ENCODE measurements at regions not wholly inside any gene's neighbourhood (a gene's known extent, or its start where the extent isn't known, plus 50 kb on each side); places are given as distances from the start of the nearest gene placed in this dataset.
"Not testable (repeated sequence)": the region's sequence is repeated elsewhere in the genome, so short reads cannot be mapped to it uniquely, and the experiment has no call there.

- no peak for DNase-seq
Observed at GRCh38 chr4:107468156-107468555, 251.9 kb downstream of the PAPSS1 start.

GRCh38 chr4:107467461-107467860, 252.6 kb downstream of the PAPSS1 start:
- no peak for DNase-seq

GRCh38 chr4:107458194-107458593, 261.8 kb downstream of the PAPSS1 start:
- DNase-seq, result no peak

- no peak for DNase-seq
Observed at GRCh38 chr4:107453987-107454386, 266.0 kb downstream of the PAPSS1 start.

GRCh38 chr4:107452717-107453630, 267.1 kb downstream of the PAPSS1 start:
- no peak for DNase-seq

GRCh38 chr4:107449611-107450369, 270.2 kb downstream of the PAPSS1 start:
- no peak for DNase-seq

GRCh38 chr4:107442538-107443111, 277.4 kb downstream of the PAPSS1 start:
- DNase-seq, result no peak

GRCh38 chr4:107439401-107439800, 280.6 kb downstream of the PAPSS1 start:
- DNase-seq, result no peak

GRCh38 chr4:107436471-107436870, 283.6 kb downstream of the PAPSS1 start:
- DNase-seq, result not testable (repeated sequence)

GRCh38 chr4:107432451-107432850, 287.6 kb downstream of the PAPSS1 start:
- DNase-seq, result no peak

GRCh38 chr4:107423677-107424405, 296.2 kb downstream of the PAPSS1 start:
- no peak for DNase-seq

- DNase-seq, result not testable (repeated sequence)
Observed at GRCh38 chr4:107419536-107419935, 300.5 kb downstream of the PAPSS1 start.

- no peak for DNase-seq
Observed at GRCh38 chr4:107419052-107419451, 301.0 kb downstream of the PAPSS1 start.

GRCh38 chr4:107415490-107415889, 304.5 kb downstream of the PAPSS1 start:
- not testable (repeated sequence) for DNase-seq

- DNase-seq, result not testable (repeated sequence)
Observed at GRCh38 chr4:107409872-107410271, 310.2 kb downstream of the PAPSS1 start.

GRCh38 chr4:107408968-107409367, 311.1 kb downstream of the PAPSS1 start:
- DNase-seq, result no peak

- no peak for DNase-seq
Observed at GRCh38 chr4:107404591-107405300, 315.3 kb downstream of the PAPSS1 start.

- no peak for DNase-seq
Observed at GRCh38 chr4:107402291-107402690, 317.7 kb downstream of the PAPSS1 start.

GRCh38 chr4:107392951-107393350, 327.1 kb downstream of the PAPSS1 start:
- DNase-seq, result no peak

GRCh38 chr4:107392380-107392779, 327.7 kb downstream of the PAPSS1 start:
- no peak for DNase-seq

- no peak for DNase-seq
Observed at GRCh38 chr4:107391630-107392028, 328.4 kb downstream of the PAPSS1 start.

GRCh38 chr4:107391009-107391629, 328.9 kb downstream of the PAPSS1 start:
- no peak for DNase-seq
